GM23248 (cell line): ENCODE measurements at regions not wholly inside any gene's neighbourhood (a gene's known extent, or its start where the extent isn't known, plus 50 kb on each side); places are given as distances from the start of the nearest gene placed in this dataset. TPM values are rescaled to one million over a fixed set of nuclear protein-coding genes. Genes with fewer than 3 reads are reported as not detected.
A peak's percentile ranks its signal among the peaks of the same experiment; 100 is the strongest.

Experiments
- DNase-seq: peaks from one replicate; pipeline ENCODE4 v3.0.0-alpha.2; 2015
- H2AFZ ChIP-seq: fragments of 200-600 bp; sonication (generic); 2 replicates; pipeline ENCODE4 v1.6.1; 2016; ENCODE audit warnings: antibody characterized with exemption
- H3F3A ChIP-seq: fragments of 200-600 bp; sonication (generic); 2 replicates; pipeline ENCODE4 v1.6.1; 2016; ENCODE audit warnings: mild to moderate bottlenecking, antibody characterized with exemption, mixed run types; ENCODE audit not compliant: insufficient read depth
- H3K27ac ChIP-seq: fragments of 200-600 bp; sonication (generic); 2 replicates; pipeline ENCODE4 v1.5.1; 2016; ENCODE audit warnings: mild to moderate bottlenecking
- H3K27me3 ChIP-seq: fragments of 200-600 bp; sonication (generic); replicated peaks from 2 replicates; pipeline ENCODE4 v1.6.1; 2016; ENCODE audit warnings: mild to moderate bottlenecking; ENCODE audit not compliant: insufficient read depth
- H3K36me3 ChIP-seq: fragments of 200-600 bp; sonication (generic); 2 replicates; pipeline ENCODE4 v1.6.1; 2016; ENCODE audit warnings: low read depth, mild to moderate bottlenecking
- H3K4me1 ChIP-seq: fragments of 200-600 bp; sonication (generic); 2 replicates; pipeline ENCODE4 v1.6.1; 2016; ENCODE audit warnings: mild to moderate bottlenecking; ENCODE audit not compliant: insufficient read depth
- H3K4me2 ChIP-seq: fragments of 200-600 bp; sonication (generic); one replicate; pipeline ENCODE4 v1.6.1; 2016; ENCODE audit warnings: mild to moderate bottlenecking; ENCODE audit not compliant: unreplicated experiment
- H3K4me3 ChIP-seq: fragments of 200-600 bp; sonication (generic); 2 replicates; pipeline ENCODE4 v1.5.1; 2016; ENCODE audit warnings: mild to moderate bottlenecking
- H3K79me2 ChIP-seq: fragments of 200-600 bp; sonication (generic); 2 replicates; pipeline ENCODE4 v1.6.1; 2016; ENCODE audit warnings: mild to moderate bottlenecking; ENCODE audit not compliant: insufficient read depth
- H3K9ac ChIP-seq: fragments of 200-600 bp; sonication (generic); 2 replicates; pipeline ENCODE4 v1.6.1; 2016; ENCODE audit warnings: mild to moderate bottlenecking
- H3K9me2 ChIP-seq: fragments of 200-600 bp; sonication (generic); 2 replicates; pipeline ENCODE4 v1.6.1; 2016; ENCODE audit warnings: mixed run types, mild to moderate bottlenecking, moderate library complexity; ENCODE audit not compliant: insufficient read depth
- H3K9me3 ChIP-seq: fragments of 200-600 bp; sonication (generic); one replicate; pipeline ENCODE4 v1.6.1; 2017; ENCODE audit warnings: low read depth
- H4K20me1 ChIP-seq: fragments of 200-600 bp; sonication (generic); 2 replicates; pipeline ENCODE4 v1.6.0; 2016; ENCODE audit not compliant: insufficient read depth
- EZH2 ChIP-seq: fragments of 200-600 bp; sonication (generic); IDR thresholded peaks from 2 replicates; pipeline ENCODE4 v1.6.1; 2018; ENCODE audit warnings: antibody characterized with exemption, mild to moderate bottlenecking; ENCODE audit not compliant: insufficient read depth, poor library complexity, severe bottlenecking
- EZH2phosphoT487 ChIP-seq: fragments of 200-600 bp; sonication (generic); IDR thresholded peaks from 2 replicates; pipeline ENCODE4 v1.6.1; 2018; ENCODE audit warnings: antibody characterized with exemption, moderate library complexity, mild to moderate bottlenecking, low read depth; ENCODE audit not compliant: insufficient read depth
- WGBS, 2 experiments: methylation state at CpG; one replicate each; pipeline ENCODE4 v1.1.6; 2015 to 2017; ENCODE audit warnings: low lambda C conversion rate in 2 of 2, low coverage in 1 of 2; ENCODE audit errors: missing lambda C conversion rate in 2 of 2; 5-methylcytosine and 5-hydroxymethylcytosine counted together
- in situ Hi-C: fragments of 300-500 bp; cut with MboI; formaldehyde crosslinking; loops from 2 replicates; pipeline ENCODE4 v1.15.0; 2020
- small RNA-seq: library from RNA; depleted of rRNA; stranded (forward); fragments of <200 nt; gene quantifications from one replicate; pipeline ENCODE3, GENCODE V24; 2014; ENCODE audit warnings: low read depth, low replicate concordance

- TF ChIP-seq EZH2 (no peak), EZH2phosphoT487 (no peak)
- no peaks in the 10 kb centered on the region for H3K79me2 ChIP-seq
- WGBS, 2 experiments: 50 to 55% methylated on average over 3 of the region's 3 CpGs
- H2AFZ ChIP-seq: no peak overlapping the region
- H3K27me3 ChIP-seq: no peaks in the 10 kb centered on the region
- H3K4me2 ChIP-seq: no peak overlapping the region
- H3K9ac ChIP-seq: no peak overlapping the region
- H3K4me3 ChIP-seq: no peak overlapping the region
- DNase-seq: peak; percentile 8
- no peaks in the 10 kb centered on the region for H3K9me3 ChIP-seq
- no peaks in the 10 kb centered on the region for H3K9me2 ChIP-seq
- no peaks in the 10 kb centered on the region for H3F3A ChIP-seq
- H3K36me3 ChIP-seq: no peaks in the 10 kb centered on the region
- no peaks in the 10 kb centered on the region for H4K20me1 ChIP-seq
- no peaks in the 10 kb centered on the region for H3K4me1 ChIP-seq
- no peak overlapping the region for H3K27ac ChIP-seq
- in situ Hi-C loops: loop anchor here (25.0 kb wide), 1 partner anchor 567 kb away; no protein-coding TSS in a partner anchor
Measured at GRCh38 chr12:67928621-67929383, 60.4 kb upstream of the IFNG-AS1 start.

GRCh38 chr12:67929384-67929772 lies 59.9 kb upstream of the IFNG-AS1 start:
- Histone ChIP-seq H3K27me3 (no peaks in the 10 kb centered on the region), H4K20me1 (no peaks in the 10 kb centered on the region), H3K4me1 (no peaks in the 10 kb centered on the region), H3K79me2 (no peaks in the 10 kb centered on the region), H3K4me2 (no peak overlapping the region), H3K27ac (no peak overlapping the region), H3F3A (no peaks in the 10 kb centered on the region), H2AFZ (no peak overlapping the region), H3K36me3 (no peaks in the 10 kb centered on the region), H3K9me3 (no peaks in the 10 kb centered on the region), H3K4me3 (no peak overlapping the region), H3K9me2 (no peaks in the 10 kb centered on the region), H3K9ac (no peak overlapping the region)
- 77 to 79% methylated on average over 2 of the region's 2 CpGs for WGBS, 2 experiments
- in situ Hi-C loops: loop anchor here (25.0 kb wide), 1 partner anchor 567 kb away; no protein-coding TSS in a partner anchor
- DNase-seq: no peak
- TF ChIP-seq EZH2phosphoT487 (no peak), EZH2 (no peak)

GRCh38 chr12:67937822-67938221 lies 51.4 kb upstream of the IFNG-AS1 start:
- in situ Hi-C loops: loop anchor here (10.0 to 25.0 kb wide), 2 partner anchors 283 to 576 kb away; no protein-coding TSS in a partner anchor

More at GRCh38 chr12:67937822-67938221, 51.4 kb upstream of the IFNG-AS1 start:
- Histone ChIP-seq H3K27me3 (no peaks in the 10 kb centered on the region), H3K9me2 (no peaks in the 10 kb centered on the region), H3K9ac (no peak overlapping the region), H2AFZ (no peak overlapping the region), H3K36me3 (no peaks in the 10 kb centered on the region), H3K79me2 (no peaks in the 10 kb centered on the region), H3K4me1 (peaks cover 13% of the 10 kb centered on the region), H3K9me3 (no peaks in the 10 kb centered on the region), H4K20me1 (no peaks in the 10 kb centered on the region), H3K4me2 (no peak overlapping the region), H3F3A (peaks cover 20% of the 10 kb centered on the region; the same call in 1 of the 2 replicates), H3K4me3 (no peak overlapping the region), H3K27ac (no peak overlapping the region)
- TF ChIP-seq EZH2phosphoT487 (no peak), EZH2 (no peak)
- 100% methylated on average over 1 of the region's 1 CpG for WGBS, 2 experiments
- no peak for DNase-seq

Small RNA genes in the stretch of these regions (small RNA-seq; reads per million reads assigned to genes)
- not detected for gene AC022513.1
